ENCODE measurements at regions not wholly inside any gene's neighbourhood (a gene's known extent, or its start where the extent isn't known, plus 50 kb on each side); places are given as distances from the start of the nearest gene placed in this dataset.

- no peaks in the 10 kb centered on the region for H3K36me3 ChIP-seq
- ATAC-seq (no peak), DNase-seq (no peak), FAIRE-seq (no peak)
- no peaks in the 10 kb centered on the region for H3K27me3 ChIP-seq
- 65% methylated on average over 3 of the region's 3 CpGs for WGBS, 2 donors
- H3K9me3 ChIP-seq = no peaks in the 10 kb centered on the region
- intact Hi-C loops (cut with DNase I) = no loop called here
- H3K27ac ChIP-seq = no peak overlapping the region
- H3K4me3 ChIP-seq = no peak overlapping the region
- H3K4me1 ChIP-seq = no peaks in the 10 kb centered on the region
- TF ChIP-seq CTCF (IDR thresholded peaks at IDR 0.05) = no peak
Measured at GRCh38 chr6:92617721-92618120, 801.6 kb downstream of the EPHA7 start.

- no peak overlapping the region for H3K27ac ChIP-seq
- no peaks in the 10 kb centered on the region for H3K9me3 ChIP-seq
- TF ChIP-seq CTCF (IDR thresholded peaks at IDR 0.05) = no peak
- DNase-seq (no peak), ATAC-seq (no peak), FAIRE-seq (no peak)
- H3K4me3 ChIP-seq = no peak overlapping the region
- no peaks in the 10 kb centered on the region for H3K4me1 ChIP-seq
- no peaks in the 10 kb centered on the region for H3K36me3 ChIP-seq
- 49 to 60% methylated on average over 5 of the region's 5 CpGs for WGBS, 2 donors
- intact Hi-C loops (cut with DNase I) = no loop called here
- no peaks in the 10 kb centered on the region for H3K27me3 ChIP-seq
Measured at GRCh38 chr6:92608751-92609150, 810.6 kb downstream of the EPHA7 start.

GRCh38 chr6:92593201-92593600 is 826.2 kb downstream of the EPHA7 start:
- 53 to 74% methylated on average over 2 of the region's 2 CpGs for WGBS, 2 donors
- FAIRE-seq = no peak
- intact Hi-C loops (cut with DNase I) = no loop called here

GRCh38 chr6:92589996-92590395 is 829.4 kb downstream of the EPHA7 start:
- WGBS, 2 donors = 14 to 19% methylated on average over 1 of the region's 1 CpG
- FAIRE-seq (no peak), ATAC-seq (no peak), DNase-seq (no peak)
- Histone ChIP-seq H3K36me3 (no peaks in the 10 kb centered on the region), H3K4me1 (no peaks in the 10 kb centered on the region), H3K27me3 (no peaks in the 10 kb centered on the region), H3K27ac (no peak overlapping the region), H3K9me3 (no peaks in the 10 kb centered on the region), H3K4me3 (no peak overlapping the region)
- intact Hi-C loops (cut with DNase I) = no loop called here
- no peak for TF ChIP-seq CTCF (IDR thresholded peaks at IDR 0.05)

More at GRCh38 chr6:92593201-92593600, 826.2 kb downstream of the EPHA7 start:
- Histone ChIP-seq H3K27ac (no peak overlapping the region), H3K36me3 (no peaks in the 10 kb centered on the region), H3K4me3 (no peak overlapping the region), H3K9me3 (no peaks in the 10 kb centered on the region), H3K4me1 (no peaks in the 10 kb centered on the region), H3K27me3 (no peaks in the 10 kb centered on the region)
- no peak for TF ChIP-seq CTCF (IDR thresholded peaks at IDR 0.05)
- DNase-seq = no peak
- no peak for ATAC-seq

- TF ChIP-seq CTCF (IDR thresholded peaks at IDR 0.05) = no peak
- H3K4me3 ChIP-seq = no peak overlapping the region
- FAIRE-seq (no peak), ATAC-seq (no peak), DNase-seq (no peak)
- H3K9me3 ChIP-seq = no peaks in the 10 kb centered on the region
- WGBS, 2 donors = 8 to 18% methylated on average over 3 of the region's 3 CpGs
- no peaks in the 10 kb centered on the region for H3K4me1 ChIP-seq
- intact Hi-C loops (cut with DNase I) = no loop called here
- H3K36me3 ChIP-seq = no peaks in the 10 kb centered on the region
- no peaks in the 10 kb centered on the region for H3K27me3 ChIP-seq
- H3K27ac ChIP-seq = no peak overlapping the region
Measured at GRCh38 chr6:92588148-92588547, 831.2 kb downstream of the EPHA7 start.
